Stimulated activated naive B cell treated with anti-CD40 and anti-IgM and Interleukin-4, amounts not matched to agents 10 μg/mL and 1 μg/mL and 100 μg/mL, for 72 hours (primary cell): ENCODE measurements at regions not wholly inside any gene's neighbourhood (a gene's known extent, or its start where the extent isn't known, plus 50 kb on each side); places are given as distances from the start of the nearest gene placed in this dataset.

ENCODE experiments used
- ATAC-seq, 2 donors: fragments of 150-1000 bp; cut with Tn5 transposase; replicated peaks; 2 replicates each; pipeline ENCODE4 v1.10.0; 2021; ENCODE audit warnings: moderate library complexity in 1 of 2
- DNase-seq: peaks from one replicate; pipeline ENCODE4 v3.0.0; 2021
- H3K27ac Mint-ChIP-seq: one replicate; pipeline ENCODE4 v1.8.0; 2022; ENCODE audit warnings: mild to moderate bottlenecking, mixed read lengths
- H3K27me3 Mint-ChIP-seq, 2 donors: one replicate each; pipeline ENCODE4 v1.8.0; 2022; ENCODE audit warnings: mixed read lengths in 2 of 2
- H3K36me3 Mint-ChIP-seq, 2 donors: one replicate each; pipeline ENCODE4 v1.8.0; 2022; ENCODE audit warnings: mixed read lengths in 2 of 2, mild to moderate bottlenecking in 1 of 2
- H3K4me1 Mint-ChIP-seq, 2 donors: one replicate each; pipeline ENCODE4 v1.8.0; 2022; ENCODE audit warnings: mixed read lengths in 2 of 2, mild to moderate bottlenecking in 1 of 2
- H3K4me3 Mint-ChIP-seq, 2 donors: one replicate each; pipeline ENCODE4 v1.8.0; 2022; ENCODE audit warnings: mild to moderate bottlenecking in 2 of 2, mixed read lengths in 2 of 2, moderate library complexity in 1 of 2
- H3K9me3 Mint-ChIP-seq, 2 donors: one replicate each; pipeline ENCODE4 v1.8.0; 2022; ENCODE audit warnings: mixed read lengths in 2 of 2, mild to moderate bottlenecking in 1 of 2

GRCh38 chr1:71233645-71234044 is 152.8 kb upstream of the ZRANB2 start:
- Mint-ChIP-seq H3K36me3 (no peaks in the 10 kb centered on the region), H3K4me1 (no peaks in the 10 kb centered on the region), H3K9me3 (no peaks in the 10 kb centered on the region), H3K27me3 (no peaks in the 10 kb centered on the region), H3K4me3 (no peak overlapping the region), H3K27ac (no peak overlapping the region)
- DNase-seq = no peak
- ATAC-seq = no peak

- ATAC-seq (no peak), DNase-seq (no peak)
- Mint-ChIP-seq H3K9me3 (no peaks in the 10 kb centered on the region), H3K4me3 (no peak overlapping the region), H3K27ac (no peak overlapping the region), H3K27me3 (no peaks in the 10 kb centered on the region), H3K36me3 (no peaks in the 10 kb centered on the region), H3K4me1 (no peaks in the 10 kb centered on the region)
Measured at GRCh38 chr1:71232786-71233185, 152.0 kb upstream of the ZRANB2 start.

- Mint-ChIP-seq H3K27me3 (no peaks in the 10 kb centered on the region), H3K4me1 (no peaks in the 10 kb centered on the region), H3K9me3 (no peaks in the 10 kb centered on the region), H3K36me3 (no peaks in the 10 kb centered on the region), H3K4me3 (no peak overlapping the region), H3K27ac (no peak overlapping the region)
- ATAC-seq = no peak
- no peak for DNase-seq
Measured at GRCh38 chr1:71232166-71232763, 151.4 kb upstream of the ZRANB2 start.

- Mint-ChIP-seq H3K9me3 (peaks cover 0 to under 1% of the 10 kb centered on the region in 2 donors), H3K27ac (no peak overlapping the region), H3K27me3 (no peaks in the 10 kb centered on the region), H3K4me1 (no peaks in the 10 kb centered on the region), H3K4me3 (no peak overlapping the region), H3K36me3 (no peaks in the 10 kb centered on the region)
- ATAC-seq (no peak), DNase-seq (no peak)
Measured at GRCh38 chr1:71231751-71232150, 150.9 kb upstream of the ZRANB2 start.

GRCh38 chr1:71228742-71229365 is 148.0 kb upstream of the ZRANB2 start:
- no peak for ATAC-seq
- no peaks in the 10 kb centered on the region for H3K36me3 Mint-ChIP-seq
- no peak for DNase-seq
- H3K27me3 Mint-ChIP-seq = no peaks in the 10 kb centered on the region
- H3K9me3 Mint-ChIP-seq = peaks cover 0 to 2% of the 10 kb centered on the region in 2 donors
- no peak overlapping the region for H3K4me3 Mint-ChIP-seq
- H3K4me1 Mint-ChIP-seq = no peaks in the 10 kb centered on the region
- H3K27ac Mint-ChIP-seq = no peak overlapping the region

- no peak overlapping the region for H3K27ac Mint-ChIP-seq
- no peaks in the 10 kb centered on the region for H3K36me3 Mint-ChIP-seq
- H3K9me3 Mint-ChIP-seq = peaks cover 3 to 5% of the 10 kb centered on the region in 2 donors
- ATAC-seq (no peak), DNase-seq (no peak)
- no peaks in the 10 kb centered on the region for H3K4me1 Mint-ChIP-seq
- no peak overlapping the region for H3K4me3 Mint-ChIP-seq
- H3K27me3 Mint-ChIP-seq = no peaks in the 10 kb centered on the region
Measured at GRCh38 chr1:71228241-71228640, 147.4 kb upstream of the ZRANB2 start.

GRCh38 chr1:71224741-71225377 is 144.0 kb upstream of the ZRANB2 start:
- Mint-ChIP-seq H3K36me3 (no peaks in the 10 kb centered on the region), H3K9me3 (peaks cover 4 to 6% of the 10 kb centered on the region in 2 donors), H3K27ac (no peak overlapping the region), H3K27me3 (no peaks in the 10 kb centered on the region), H3K4me1 (no peaks in the 10 kb centered on the region), H3K4me3 (no peak overlapping the region)
- ATAC-seq (no peak), DNase-seq (no peak)

GRCh38 chr1:71223641-71224340 is 143.0 kb upstream of the ZRANB2 start:
- ATAC-seq (no peak), DNase-seq (no peak)
- Mint-ChIP-seq H3K4me3 (no peak overlapping the region), H3K4me1 (no peaks in the 10 kb centered on the region), H3K27ac (peak overlapping the region; percentile 60), H3K9me3 (peaks cover 4 to 6% of the 10 kb centered on the region in 2 donors), H3K27me3 (no peaks in the 10 kb centered on the region), H3K36me3 (no peaks in the 10 kb centered on the region)

- H3K27me3 Mint-ChIP-seq = no peaks in the 10 kb centered on the region
- H3K27ac Mint-ChIP-seq = no peak overlapping the region
- H3K36me3 Mint-ChIP-seq = no peaks in the 10 kb centered on the region
- no peak overlapping the region for H3K4me3 Mint-ChIP-seq
- ATAC-seq = no peak
- no peaks in the 10 kb centered on the region for H3K4me1 Mint-ChIP-seq
- peaks cover 4 to 8% of the 10 kb centered on the region in 2 donors for H3K9me3 Mint-ChIP-seq
- DNase-seq = no peak
Measured at GRCh38 chr1:71222668-71223067, 141.8 kb upstream of the ZRANB2 start.

- Mint-ChIP-seq H3K36me3 (no peaks in the 10 kb centered on the region), H3K4me1 (no peaks in the 10 kb centered on the region), H3K9me3 (no peaks in the 10 kb centered on the region), H3K27me3 (no peaks in the 10 kb centered on the region), H3K4me3 (no peak overlapping the region), H3K27ac (no peak overlapping the region)
- DNase-seq = no peak
- ATAC-seq = no peak
Measured at GRCh38 chr1:71210718-71211117, 129.9 kb upstream of the ZRANB2 start.

- H3K27ac Mint-ChIP-seq = no peak overlapping the region
- H3K9me3 Mint-ChIP-seq = no peaks in the 10 kb centered on the region
- H3K4me1 Mint-ChIP-seq = no peaks in the 10 kb centered on the region
- DNase-seq (no peak), ATAC-seq (no peak)
- H3K4me3 Mint-ChIP-seq = no peak overlapping the region
- H3K36me3 Mint-ChIP-seq = no peaks in the 10 kb centered on the region
- H3K27me3 Mint-ChIP-seq = no peaks in the 10 kb centered on the region
Measured at GRCh38 chr1:71203241-71203640, 122.4 kb upstream of the ZRANB2 start.

GRCh38 chr1:71200503-71200902 is 119.7 kb upstream of the ZRANB2 start:
- H3K4me3 Mint-ChIP-seq = no peak overlapping the region
- no peaks in the 10 kb centered on the region for H3K36me3 Mint-ChIP-seq
- DNase-seq = no peak
- H3K4me1 Mint-ChIP-seq = no peaks in the 10 kb centered on the region
- H3K27ac Mint-ChIP-seq = no peak overlapping the region
- H3K27me3 Mint-ChIP-seq = no peaks in the 10 kb centered on the region
- no peak for ATAC-seq
- H3K9me3 Mint-ChIP-seq = no peaks in the 10 kb centered on the region

GRCh38 chr1:71196685-71197084 is 115.8 kb upstream of the ZRANB2 start:
- DNase-seq (no peak), ATAC-seq (no peak)
- H3K4me1 Mint-ChIP-seq = no peaks in the 10 kb centered on the region
- no peaks in the 10 kb centered on the region for H3K36me3 Mint-ChIP-seq
- no peaks in the 10 kb centered on the region for H3K27me3 Mint-ChIP-seq
- no peak overlapping the region for H3K27ac Mint-ChIP-seq
- no peaks in the 10 kb centered on the region for H3K9me3 Mint-ChIP-seq
- no peak overlapping the region for H3K4me3 Mint-ChIP-seq

- no peak for ATAC-seq
- peaks cover 0 to 2% of the 10 kb centered on the region in 2 donors for H3K9me3 Mint-ChIP-seq
- no peaks in the 10 kb centered on the region for H3K4me1 Mint-ChIP-seq
- no peak for DNase-seq
- H3K4me3 Mint-ChIP-seq = no peak overlapping the region
- H3K27me3 Mint-ChIP-seq = no peaks in the 10 kb centered on the region
- no peaks in the 10 kb centered on the region for H3K36me3 Mint-ChIP-seq
- no peak overlapping the region for H3K27ac Mint-ChIP-seq
Measured at GRCh38 chr1:71193153-71193552, 112.3 kb upstream of the ZRANB2 start.

GRCh38 chr1:71191520-71191919 is 110.7 kb upstream of the ZRANB2 start:
- no peaks in the 10 kb centered on the region for H3K27me3 Mint-ChIP-seq
- H3K4me3 Mint-ChIP-seq = no peak overlapping the region

More at GRCh38 chr1:71191520-71191919, 110.7 kb upstream of the ZRANB2 start:
- DNase-seq = no peak
- H3K4me1 Mint-ChIP-seq = no peaks in the 10 kb centered on the region
- peaks cover 0 to 2% of the 10 kb centered on the region in 2 donors for H3K9me3 Mint-ChIP-seq
- ATAC-seq = no peak
- H3K36me3 Mint-ChIP-seq = no peaks in the 10 kb centered on the region
- no peak overlapping the region for H3K27ac Mint-ChIP-seq
